ENCODE measurements at regions not wholly inside any gene's neighbourhood (a gene's known extent, or its start where the extent isn't known, plus 50 kb on each side); places are given as distances from the start of the nearest gene placed in this dataset.

DNA sequence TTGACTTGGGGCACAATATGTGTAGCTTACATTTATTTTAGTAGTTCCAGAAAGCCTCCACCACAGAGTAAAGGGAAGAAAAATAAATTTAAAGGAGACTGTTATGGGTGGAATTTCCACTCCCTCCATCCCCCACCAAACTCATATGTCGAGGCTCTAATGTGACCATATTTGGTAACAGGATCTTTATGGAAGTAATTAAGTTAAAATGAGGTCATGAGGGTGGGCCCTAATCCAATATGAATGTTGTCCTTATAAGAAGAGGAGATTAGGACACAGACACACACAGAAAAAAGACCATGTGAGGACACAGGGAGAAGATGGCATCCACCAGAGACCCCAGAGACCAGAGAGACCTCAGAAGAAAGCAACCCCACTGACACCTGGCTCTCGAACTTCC lies 189.7 kb downstream of the EDN1 start:
- Histone ChIP-seq H3K79me2 (ENCODE audit: insufficient read depth, low read length) (no peaks in the 10 kb centered on the region), H3K9me2 (ENCODE audit: low read depth, low read length) (no peaks in the 10 kb centered on the region), H3K4me3 (ENCODE audit: low read depth, low read length, poor library complexity, severe bottlenecking) (no peak overlapping the region), H3K27ac (ENCODE audit: low read depth, low read length, poor library complexity, severe bottlenecking) (no peak overlapping the region), H2AFZ (ENCODE audit: low read length) (no peak overlapping the region), H3F3A (ENCODE audit: insufficient read depth, low read length) (no peaks in the 10 kb centered on the region), H3K36me3 (ENCODE audit: insufficient read depth, low read length) (no peaks in the 10 kb centered on the region), H3K4me2 (ENCODE audit: low read length) (no peak overlapping the region), H3K4me1 (ENCODE audit: insufficient read depth, low read length, severe bottlenecking) (peaks cover 32% of the 10 kb centered on the region), H4K20me1 (ENCODE audit: insufficient read depth, low read length) (no peaks in the 10 kb centered on the region), H3K9me3 (ENCODE audit: low read length) (no peaks in the 10 kb centered on the region), H3K9ac (ENCODE audit: low read length) (no peak overlapping the region), H3K27me3 (ENCODE audit: insufficient read depth, low read length) (no peaks in the 10 kb centered on the region)
- TF ChIP-seq EZH2 (IDR thresholded peaks at IDR 0.05; ENCODE audit: borderline replicate concordance, low read length), result no peak
- TF ChIP-seq, protein P1, sequence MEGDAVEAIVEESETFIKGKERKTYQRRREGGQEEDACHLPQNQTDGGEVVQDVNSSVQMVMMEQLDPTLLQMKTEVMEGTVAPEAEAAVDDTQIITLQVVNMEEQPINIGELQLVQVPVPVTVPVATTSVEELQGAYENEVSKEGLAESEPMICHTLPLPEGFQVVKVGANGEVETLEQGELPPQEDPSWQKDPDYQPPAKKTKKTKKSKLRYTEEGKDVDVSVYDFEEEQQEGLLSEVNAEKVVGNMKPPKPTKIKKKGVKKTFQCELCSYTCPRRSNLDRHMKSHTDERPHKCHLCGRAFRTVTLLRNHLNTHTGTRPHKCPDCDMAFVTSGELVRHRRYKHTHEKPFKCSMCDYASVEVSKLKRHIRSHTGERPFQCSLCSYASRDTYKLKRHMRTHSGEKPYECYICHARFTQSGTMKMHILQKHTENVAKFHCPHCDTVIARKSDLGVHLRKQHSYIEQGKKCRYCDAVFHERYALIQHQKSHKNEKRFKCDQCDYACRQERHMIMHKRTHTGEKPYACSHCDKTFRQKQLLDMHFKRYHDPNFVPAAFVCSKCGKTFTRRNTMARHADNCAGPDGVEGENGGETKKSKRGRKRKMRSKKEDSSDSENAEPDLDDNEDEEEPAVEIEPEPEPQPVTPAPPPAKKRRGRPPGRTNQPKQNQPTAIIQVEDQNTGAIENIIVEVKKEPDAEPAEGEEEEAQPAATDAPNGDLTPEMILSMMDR (IDR thresholded peaks at IDR 0.05; ENCODE audit: low read length), result no peak

DNA sequence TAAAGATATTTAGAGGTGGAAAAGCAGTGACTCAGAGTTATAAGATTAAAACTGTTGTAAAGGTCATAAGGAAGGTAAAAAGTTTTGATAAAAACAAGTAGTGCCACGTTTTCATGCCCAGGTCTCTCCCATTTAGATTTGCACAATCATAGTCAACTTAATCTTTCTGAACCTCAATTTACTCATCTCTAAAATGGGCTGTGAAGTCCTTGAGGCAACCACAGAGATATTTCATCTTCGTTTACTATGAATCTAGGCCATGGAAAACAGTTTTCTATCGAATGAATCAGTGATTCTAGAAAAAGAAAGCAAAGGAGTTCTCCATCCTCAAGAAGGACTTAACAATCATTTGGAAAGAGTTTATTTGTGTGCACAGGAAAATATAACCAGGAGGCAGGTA lies 190.2 kb downstream of the EDN1 start:
- H3K4me2 ChIP-seq (ENCODE audit: low read length), result no peak overlapping the region
- TF ChIP-seq, protein P1 (IDR thresholded peaks at IDR 0.05; ENCODE audit: low read length), result no peak
- no peak for TF ChIP-seq EZH2 (IDR thresholded peaks at IDR 0.05; ENCODE audit: borderline replicate concordance, low read length)
- no peaks in the 10 kb centered on the region for H4K20me1 ChIP-seq (ENCODE audit: insufficient read depth, low read length)

DNA sequence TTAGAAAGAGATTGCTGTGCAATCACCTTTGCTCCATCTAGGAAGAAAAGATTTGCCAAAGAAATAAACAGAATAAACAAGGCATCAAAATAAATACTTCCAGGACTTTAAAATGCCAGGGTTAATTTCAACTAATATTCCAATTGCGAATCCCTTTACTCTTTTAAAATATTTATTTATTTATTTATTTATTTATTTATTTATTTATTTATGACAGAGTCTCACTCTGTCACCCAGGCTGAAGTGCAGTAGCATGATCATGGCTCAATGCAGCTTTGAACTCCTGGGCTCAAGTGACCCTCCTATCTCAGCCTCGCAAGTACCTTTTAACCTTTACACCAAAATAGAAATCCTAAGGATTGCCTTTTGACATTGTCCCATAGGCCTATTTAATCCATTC lies 191.1 kb downstream of the EDN1 start:
- Histone ChIP-seq H3K79me2 (ENCODE audit: insufficient read depth, low read length) (no peaks in the 10 kb centered on the region), H3K4me3 (ENCODE audit: low read depth, low read length, poor library complexity, severe bottlenecking) (no peak overlapping the region), H3F3A (ENCODE audit: insufficient read depth, low read length) (no peaks in the 10 kb centered on the region), H3K27ac (ENCODE audit: low read depth, low read length, poor library complexity, severe bottlenecking) (no peak overlapping the region), H3K9me3 (ENCODE audit: low read length) (no peaks in the 10 kb centered on the region), H3K4me2 (ENCODE audit: low read length) (no peak overlapping the region), H3K9me2 (ENCODE audit: low read depth, low read length) (no peaks in the 10 kb centered on the region), H3K27me3 (ENCODE audit: insufficient read depth, low read length) (no peaks in the 10 kb centered on the region), H4K20me1 (ENCODE audit: insufficient read depth, low read length) (no peaks in the 10 kb centered on the region), H2AFZ (ENCODE audit: low read length) (no peak overlapping the region), H3K36me3 (ENCODE audit: insufficient read depth, low read length) (no peaks in the 10 kb centered on the region), H3K4me1 (ENCODE audit: insufficient read depth, low read length, severe bottlenecking) (peaks cover 29% of the 10 kb centered on the region), H3K9ac (ENCODE audit: low read length) (no peak overlapping the region)
- TF ChIP-seq, protein P1 (IDR thresholded peaks at IDR 0.05; ENCODE audit: low read length), result no peak
- TF ChIP-seq EZH2 (IDR thresholded peaks at IDR 0.05; ENCODE audit: borderline replicate concordance, low read length), result no peak

More for the DNA sequence above, 190.2 kb downstream of the EDN1 start:
- Histone ChIP-seq H3K27me3 (ENCODE audit: insufficient read depth, low read length) (no peaks in the 10 kb centered on the region), H2AFZ (ENCODE audit: low read length) (0 out of 2 replicates have a peak overlapping the region, but pooled peaks have one; percentile 5), H3K79me2 (ENCODE audit: insufficient read depth, low read length) (no peaks in the 10 kb centered on the region), H3K9ac (ENCODE audit: low read length) (no peak overlapping the region), H3K27ac (ENCODE audit: low read depth, low read length, poor library complexity, severe bottlenecking) (no peak overlapping the region), H3K9me3 (ENCODE audit: low read length) (no peaks in the 10 kb centered on the region), H3K36me3 (ENCODE audit: insufficient read depth, low read length) (no peaks in the 10 kb centered on the region), H3K9me2 (ENCODE audit: low read depth, low read length) (no peaks in the 10 kb centered on the region), H3K4me1 (ENCODE audit: insufficient read depth, low read length, severe bottlenecking) (peaks cover 32% of the 10 kb centered on the region), H3K4me3 (ENCODE audit: low read depth, low read length, poor library complexity, severe bottlenecking) (no peak overlapping the region), H3F3A (ENCODE audit: insufficient read depth, low read length) (no peaks in the 10 kb centered on the region)
